ENCODE measurements at regions not wholly inside any gene's neighbourhood (a gene's known extent, or its start where the extent isn't known, plus 50 kb on each side); places are given as distances from the start of the nearest gene placed in this dataset.

DNA sequence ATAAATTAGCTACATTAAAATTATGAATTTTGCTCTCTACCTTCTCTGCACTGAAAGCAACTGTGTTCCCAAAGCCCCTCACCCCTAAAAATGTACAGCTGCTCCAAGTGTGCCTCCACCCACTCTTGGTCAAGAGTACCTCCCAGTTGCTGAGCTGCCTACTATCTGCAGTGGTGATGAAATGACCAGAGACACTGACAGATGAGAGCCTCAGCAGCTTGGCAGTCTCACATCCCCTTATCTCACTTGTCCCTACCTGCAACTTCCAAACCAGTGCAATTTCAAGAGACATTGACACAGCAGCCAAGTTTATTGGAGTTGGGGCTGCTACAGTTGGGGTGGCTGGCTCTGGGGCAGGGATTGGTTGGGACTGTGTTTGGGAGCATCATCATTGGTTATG, 52.2 kb upstream of the COL6A5 start:
- Mint-ChIP-seq H3K36me3 (ENCODE audit: low read depth) (no peaks in the 10 kb centered on the region), H3K4me3 (ENCODE audit: unreplicated experiment) (no peak overlapping the region), H3K27ac (ENCODE audit: unreplicated experiment) (no peak overlapping the region), H3K27me3 (ENCODE audit: low read depth) (peaks cover 22% of the 10 kb centered on the region), H3K4me1 (ENCODE audit: low read depth) (no peaks in the 10 kb centered on the region), H3K9me3 (ENCODE audit: low read depth) (peaks cover 5% of the 10 kb centered on the region)
- no peak for TF ChIP-seq CTCF (IDR thresholded peaks at IDR 0.05)
- DNase-seq (ENCODE audit: low spot score): no peak
